Liver (tissue), 7 donors: ENCODE measurements at regions not wholly inside any gene's neighbourhood (a gene's known extent, or its start where the extent isn't known, plus 50 kb on each side); places are given as distances from the start of the nearest gene placed in this dataset.

Source experiments
- DNase-seq: peaks from one replicate; pipeline ENCODE4 v3.0.0-alpha.2; 2017; ENCODE audit warnings: low spot score
- H3K27ac ChIP-seq, 2 donors: one replicate each; pipeline ENCODE4 v1.7.0; 2013; ENCODE audit warnings: inconsistent platforms in 2 of 2, low read length in 2 of 2, control low read depth in 1 of 2, low read depth in 1 of 2, mild to moderate bottlenecking in 1 of 2
- H3K27me3 ChIP-seq, 4 donors: one replicate each; pipeline versions ENCODE4 v1.6.1 to v1.7.0; 2013; ENCODE audit warnings: low read length in 3 of 4, inconsistent platforms in 1 of 4, mild to moderate bottlenecking in 1 of 4, moderate library complexity in 1 of 4; ENCODE audit not compliant: control insufficient read depth in 4 of 4, insufficient read depth in 4 of 4
- H3K36me3 ChIP-seq, 4 donors: one replicate each; pipeline versions ENCODE4 v1.6.1 to v1.7.0; 2013; ENCODE audit warnings: low read length in 3 of 4, mild to moderate bottlenecking in 3 of 4, low read depth in 1 of 4, moderate library complexity in 1 of 4; ENCODE audit not compliant: control insufficient read depth in 4 of 4, insufficient read depth in 3 of 4
- H3K4me1 ChIP-seq, 4 donors: one replicate each; pipeline versions ENCODE4 v1.6.1 to v1.7.0; 2013; ENCODE audit warnings: low read length in 3 of 4, mild to moderate bottlenecking in 3 of 4, moderate library complexity in 1 of 4; ENCODE audit not compliant: control insufficient read depth in 4 of 4, insufficient read depth in 4 of 4
- H3K4me3 ChIP-seq, 3 donors: one replicate each; pipeline versions ENCODE4 v1.6.1 to v1.7.0; 2013; ENCODE audit warnings: low read length in 3 of 3, control low read depth in 1 of 3, low read depth in 1 of 3, mild to moderate bottlenecking in 1 of 3
- H3K9ac ChIP-seq, 2 donors: one replicate each; pipeline ENCODE4 v1.7.0; 2013; ENCODE audit warnings: low read length in 2 of 2, mild to moderate bottlenecking in 2 of 2, moderate library complexity in 2 of 2, control low read depth in 1 of 2, low read depth in 1 of 2
- H3K9me3 ChIP-seq, 4 donors: one replicate each; pipeline versions ENCODE4 v1.6.1 to v1.7.0; 2013; ENCODE audit warnings: low read length in 3 of 4; ENCODE audit not compliant: control insufficient read depth in 4 of 4
- EGR1 ChIP-seq, 2 donors: IDR thresholded peaks; 2 replicates each; pipeline ENCODE4 v1.6.1; 2016 to 2018; ENCODE audit warnings: antibody characterized with exemption in 2 of 2, low read depth in 2 of 2
- FOXA1 ChIP-seq: IDR thresholded peaks from 2 replicates; pipeline ENCODE4 v1.6.1; 2016; ENCODE audit warnings: antibody characterized with exemption
- FOXA2 ChIP-seq: IDR thresholded peaks from 2 replicates; pipeline ENCODE4 v1.6.1; 2016; ENCODE audit warnings: antibody characterized with exemption
- GABPA ChIP-seq, 2 donors: IDR thresholded peaks in 1 of 2; conservative IDR thresholded peaks in 1 of 2; 2 replicates each; pipeline ENCODE4 v1.6.1; 2016; ENCODE audit warnings: antibody characterized with exemption in 2 of 2, mild to moderate bottlenecking in 1 of 2, moderate library complexity in 1 of 2
- HNF4G ChIP-seq: IDR thresholded peaks from 2 replicates; pipeline ENCODE4 v1.6.1; 2016; ENCODE audit warnings: antibody characterized with exemption
- JUND ChIP-seq, 2 donors: IDR thresholded peaks; 2 replicates each; pipeline ENCODE4 v1.6.1; 2016; ENCODE audit warnings: antibody characterized with exemption in 2 of 2
- NR2F2 ChIP-seq: IDR thresholded peaks from 2 replicates; pipeline ENCODE4 v1.6.1; 2016; ENCODE audit warnings: antibody characterized with exemption
- RAD21 ChIP-seq, 2 donors: IDR thresholded peaks; 2 replicates each; pipeline ENCODE4 v1.6.1; 2016; ENCODE audit warnings: antibody characterized with exemption in 2 of 2, mild to moderate bottlenecking in 2 of 2
- RXRA ChIP-seq, 2 donors: IDR thresholded peaks; 2 replicates each; pipeline ENCODE4 v1.6.1; 2017 to 2018; ENCODE audit warnings: antibody characterized with exemption in 2 of 2, mild to moderate bottlenecking in 1 of 2
- TAF1 ChIP-seq: conservative IDR thresholded peaks from 2 replicates; pipeline ENCODE4 v1.6.1; 2016; ENCODE audit warnings: antibody characterized with exemption, mild to moderate bottlenecking
- WGBS: extraction: QIAGEN DNeasy Blood & Tissue Kit; methylation state at CpG from one replicate; pipeline ENCODE4 v1.1.7; 2013; 5-methylcytosine and 5-hydroxymethylcytosine counted together
- TF ChIP-seq, protein P1 (sequence below): IDR thresholded peaks from 2 replicates; pipeline ENCODE4 v1.6.1; 2016; ENCODE audit warnings: antibody characterized with exemption
- TF ChIP-seq, protein P2 (sequence below): IDR thresholded peaks from 2 replicates; pipeline ENCODE4 v1.6.1; 2016; ENCODE audit warnings: antibody characterized with exemption
- TF ChIP-seq, protein P3 (sequence below): IDR thresholded peaks from 2 replicates; pipeline ENCODE4 v1.6.1; 2016; ENCODE audit warnings: antibody characterized with exemption, mild to moderate bottlenecking
- donor health status: healthy.
- donor health status: healthy.
- donor health status: healthy.
- donor health status: healthy.

DNA sequence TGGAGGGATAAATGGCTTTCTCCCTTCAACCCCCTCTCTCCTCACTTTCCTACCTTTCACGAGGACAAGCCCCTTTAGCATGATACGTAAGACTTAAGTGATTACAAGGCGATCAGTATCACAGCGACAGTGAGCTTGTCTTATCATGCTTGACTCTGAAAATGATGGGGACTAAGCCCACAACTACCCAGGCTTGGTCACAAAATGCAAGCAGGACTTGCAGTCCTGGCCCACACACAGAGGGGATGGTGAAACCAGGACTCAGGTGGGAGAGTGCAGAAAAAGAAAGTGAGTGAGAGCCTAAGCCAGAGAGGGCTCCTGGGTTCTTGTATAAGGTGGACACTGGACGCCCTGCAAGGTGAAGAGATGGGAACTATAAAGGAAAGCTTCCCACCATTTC, 95.7 kb upstream of the ARL4C start:
- DNase-seq, result no peak
- 92% methylated on average over 5 of the region's 5 CpGs for WGBS
- no peak overlapping the region for H3K27ac ChIP-seq

DNA sequence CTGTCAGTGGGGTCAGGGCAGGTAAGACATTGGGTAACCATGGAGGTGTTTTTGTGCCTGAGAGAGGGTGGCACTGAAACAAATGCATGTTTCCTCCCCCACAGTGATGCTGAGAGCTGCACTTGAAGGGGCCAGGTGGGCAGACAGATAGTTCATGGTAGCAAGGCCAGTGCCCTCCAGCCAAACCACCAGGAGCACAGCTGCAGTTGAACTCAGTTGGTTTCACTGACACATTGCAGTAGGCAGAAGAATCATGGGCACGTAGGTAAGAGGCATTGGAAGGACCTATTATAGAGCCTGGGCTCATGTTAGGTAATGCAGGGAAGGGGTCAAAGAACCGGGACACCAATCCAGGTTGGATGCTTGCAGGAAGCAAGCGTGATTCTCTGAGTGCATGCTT, 93.2 kb upstream of the ARL4C start:
- H3K4me3 ChIP-seq, result no peak overlapping the region
- no peak for DNase-seq
- no peak overlapping the region for H3K27ac ChIP-seq
- H3K27me3 ChIP-seq, result no peaks in the 10 kb centered on the region
- no peaks in the 10 kb centered on the region for H3K4me1 ChIP-seq
- H3K36me3 ChIP-seq, result no peaks in the 10 kb centered on the region
- no peaks in the 10 kb centered on the region for H3K9me3 ChIP-seq
- TF ChIP-seq, protein P1, sequence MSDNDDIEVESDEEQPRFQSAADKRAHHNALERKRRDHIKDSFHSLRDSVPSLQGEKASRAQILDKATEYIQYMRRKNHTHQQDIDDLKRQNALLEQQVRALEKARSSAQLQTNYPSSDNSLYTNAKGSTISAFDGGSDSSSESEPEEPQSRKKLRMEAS, result no peak
- no peak overlapping the region for H3K9ac ChIP-seq
- WGBS, result 89% methylated on average over 3 of the region's 3 CpGs

More for the DNA sequence above, 95.7 kb upstream of the ARL4C start:
- Histone ChIP-seq H3K36me3 (no peaks in the 10 kb centered on the region), H3K9me3 (no peaks in the 10 kb centered on the region), H3K27me3 (no peaks in the 10 kb centered on the region), H3K4me3 (no peak overlapping the region), H3K9ac (no peak overlapping the region), H3K4me1 (no peaks in the 10 kb centered on the region)
- TF ChIP-seq FOXA1 (no peak), TAF1 (no peak), HNF4G (no peak), JUND (IDR thresholded peaks at IDR 0.05) (no peak), RAD21 (IDR thresholded peaks at IDR 0.05) (no peak), GABPA (IDR thresholded peaks at IDR 0.05 in 1 of 2, conservative IDR thresholded peaks at IDR 0.05 in 1 of 2) (no peak), NR2F2 (no peak), FOXA2 (no peak), EGR1 (IDR thresholded peaks at IDR 0.05; ENCODE audit: low read depth in 2 of 2) (no peak), RXRA (IDR thresholded peaks at IDR 0.05) (no peak)
- TF ChIP-seq, protein P1, result no peak
- TF ChIP-seq, protein P2, sequence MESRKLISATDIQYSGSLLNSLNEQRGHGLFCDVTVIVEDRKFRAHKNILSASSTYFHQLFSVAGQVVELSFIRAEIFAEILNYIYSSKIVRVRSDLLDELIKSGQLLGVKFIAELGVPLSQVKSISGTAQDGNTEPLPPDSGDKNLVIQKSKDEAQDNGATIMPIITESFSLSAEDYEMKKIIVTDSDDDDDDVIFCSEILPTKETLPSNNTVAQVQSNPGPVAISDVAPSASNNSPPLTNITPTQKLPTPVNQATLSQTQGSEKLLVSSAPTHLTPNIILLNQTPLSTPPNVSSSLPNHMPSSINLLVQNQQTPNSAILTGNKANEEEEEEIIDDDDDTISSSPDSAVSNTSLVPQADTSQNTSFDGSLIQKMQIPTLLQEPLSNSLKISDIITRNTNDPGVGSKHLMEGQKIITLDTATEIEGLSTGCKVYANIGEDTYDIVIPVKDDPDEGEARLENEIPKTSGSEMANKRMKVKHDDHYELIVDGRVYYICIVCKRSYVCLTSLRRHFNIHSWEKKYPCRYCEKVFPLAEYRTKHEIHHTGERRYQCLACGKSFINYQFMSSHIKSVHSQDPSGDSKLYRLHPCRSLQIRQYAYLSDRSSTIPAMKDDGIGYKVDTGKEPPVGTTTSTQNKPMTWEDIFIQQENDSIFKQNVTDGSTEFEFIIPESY, result no peak
- TF ChIP-seq, protein P3, sequence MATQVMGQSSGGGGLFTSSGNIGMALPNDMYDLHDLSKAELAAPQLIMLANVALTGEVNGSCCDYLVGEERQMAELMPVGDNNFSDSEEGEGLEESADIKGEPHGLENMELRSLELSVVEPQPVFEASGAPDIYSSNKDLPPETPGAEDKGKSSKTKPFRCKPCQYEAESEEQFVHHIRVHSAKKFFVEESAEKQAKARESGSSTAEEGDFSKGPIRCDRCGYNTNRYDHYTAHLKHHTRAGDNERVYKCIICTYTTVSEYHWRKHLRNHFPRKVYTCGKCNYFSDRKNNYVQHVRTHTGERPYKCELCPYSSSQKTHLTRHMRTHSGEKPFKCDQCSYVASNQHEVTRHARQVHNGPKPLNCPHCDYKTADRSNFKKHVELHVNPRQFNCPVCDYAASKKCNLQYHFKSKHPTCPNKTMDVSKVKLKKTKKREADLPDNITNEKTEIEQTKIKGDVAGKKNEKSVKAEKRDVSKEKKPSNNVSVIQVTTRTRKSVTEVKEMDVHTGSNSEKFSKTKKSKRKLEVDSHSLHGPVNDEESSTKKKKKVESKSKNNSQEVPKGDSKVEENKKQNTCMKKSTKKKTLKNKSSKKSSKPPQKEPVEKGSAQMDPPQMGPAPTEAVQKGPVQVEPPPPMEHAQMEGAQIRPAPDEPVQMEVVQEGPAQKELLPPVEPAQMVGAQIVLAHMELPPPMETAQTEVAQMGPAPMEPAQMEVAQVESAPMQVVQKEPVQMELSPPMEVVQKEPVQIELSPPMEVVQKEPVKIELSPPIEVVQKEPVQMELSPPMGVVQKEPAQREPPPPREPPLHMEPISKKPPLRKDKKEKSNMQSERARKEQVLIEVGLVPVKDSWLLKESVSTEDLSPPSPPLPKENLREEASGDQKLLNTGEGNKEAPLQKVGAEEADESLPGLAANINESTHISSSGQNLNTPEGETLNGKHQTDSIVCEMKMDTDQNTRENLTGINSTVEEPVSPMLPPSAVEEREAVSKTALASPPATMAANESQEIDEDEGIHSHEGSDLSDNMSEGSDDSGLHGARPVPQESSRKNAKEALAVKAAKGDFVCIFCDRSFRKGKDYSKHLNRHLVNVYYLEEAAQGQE, result no peak

DNA sequence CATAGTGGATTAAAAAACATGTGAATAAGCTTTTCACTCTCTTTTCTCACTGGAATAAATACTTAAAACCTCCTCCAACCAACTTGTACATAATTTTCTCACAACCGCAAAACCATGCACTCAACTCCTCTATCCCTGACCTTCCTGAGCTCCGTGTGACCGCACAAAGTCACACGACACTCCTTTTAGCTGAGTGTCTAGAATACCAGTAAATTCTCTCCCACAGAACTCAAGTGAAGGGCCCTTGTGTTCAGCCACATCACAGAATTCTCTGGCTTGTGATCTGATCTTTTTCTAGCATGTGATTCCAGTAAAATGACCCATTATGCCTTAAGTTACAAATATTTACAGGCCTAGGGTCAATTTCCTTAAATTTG, 91.2 kb upstream of the ARL4C start:
- TF ChIP-seq NR2F2, result no peak
- no peak overlapping the region for H3K4me3 ChIP-seq
- H3K27ac ChIP-seq, result no peak overlapping the region
- no peaks in the 10 kb centered on the region for H3K9me3 ChIP-seq
- WGBS, result 95% methylated on average over 4 of the region's 4 CpGs
- no peak for DNase-seq
- H3K27me3 ChIP-seq, result no peaks in the 10 kb centered on the region
- no peaks in the 10 kb centered on the region for H3K36me3 ChIP-seq
- no peaks in the 10 kb centered on the region for H3K4me1 ChIP-seq
- no peak overlapping the region for H3K9ac ChIP-seq
